Sigmoid colon (tissue), 6 donors: ENCODE measurements at regions not wholly inside any gene's neighbourhood (a gene's known extent, or its start where the extent isn't known, plus 50 kb on each side); places are given as distances from the start of the nearest gene placed in this dataset.

Experiments
- DNase-seq: peaks from one replicate; pipeline ENCODE4 v3.0.0-alpha.2; 2019
- H3K27ac ChIP-seq, 4 donors: fragments of 200-600 bp; sonication (generic); one replicate each; pipeline ENCODE4 v1.5.1; 2016 to 2019; ENCODE audit warnings: mild to moderate bottlenecking in 1 of 4
- H3K27me3 ChIP-seq, 3 donors: fragments of 200-600 bp; sonication (generic); one replicate each; pipeline ENCODE4 v1.5.1; 2019; ENCODE audit warnings: mild to moderate bottlenecking in 1 of 3
- H3K36me3 ChIP-seq, 4 donors: fragments of 200-600 bp; sonication (generic); one replicate each; pipeline ENCODE4 v1.5.1; 2016 to 2019
- H3K4me1 ChIP-seq, 4 donors: fragments of 200-600 bp; sonication (generic); one replicate each; pipeline ENCODE4 v1.5.1; 2017 to 2019
- H3K4me3 ChIP-seq, 4 donors: fragments of 200-600 bp; sonication (generic); one replicate each; pipeline ENCODE4 v1.5.1; 2017 to 2019; ENCODE audit warnings: mild to moderate bottlenecking in 2 of 4, moderate library complexity in 1 of 4
- H3K9me3 ChIP-seq, 4 donors: fragments of 200-600 bp in 3 of 4; sonication (generic) in 3 of 4; one replicate each; pipeline versions ENCODE4 v1.5.1 to v1.6.1; 2013 to 2019
- EP300 ChIP-seq, 4 donors: sonication (generic); formaldehyde crosslinking; IDR thresholded peaks; one replicate each; pipeline ENCODE4 v1.6.1; 2017; ENCODE audit warnings: antibody characterized with exemption in 4 of 4
- POLR2A ChIP-seq, 2 donors: fragments of 450-650 bp; IDR thresholded peaks; one replicate each; pipeline ENCODE4 v1.6.1; 2016; ENCODE audit warnings: antibody characterized with exemption in 2 of 2, mild to moderate bottlenecking in 2 of 2, moderate library complexity in 2 of 2
- POLR2AphosphoS5 ChIP-seq, 4 donors: sonication (generic); formaldehyde crosslinking; IDR thresholded peaks; one replicate each; pipeline ENCODE4 v1.6.1; 2017; ENCODE audit warnings: antibody characterized with exemption in 4 of 4
- WGBS, 2 donors: extraction: QIAGEN DNeasy Blood & Tissue Kit; methylation state at CpG; one replicate each; pipeline ENCODE4 v1.1.7; 2013; 5-methylcytosine and 5-hydroxymethylcytosine counted together
- intact Hi-C: fragments of 100-400 bp; cut with DNase I; formaldehyde crosslinking; loops from one replicate; pipeline ENCODE4 v1.15.1; 2023
- TF ChIP-seq, protein P1 (sequence below), 4 experiments: fragments of 450-650 bp in 3 of 4; fragments of 200-600 bp in 1 of 4; IDR thresholded peaks; one replicate each; pipeline ENCODE4 v1.5.1; 2016 to 2019; ENCODE audit warnings: antibody characterized with exemption in 4 of 4, mild to moderate bottlenecking in 3 of 4, moderate library complexity in 2 of 4
- donor health status: healthy with polysubstance abuse.
- donor health status: healthy.

DNA sequence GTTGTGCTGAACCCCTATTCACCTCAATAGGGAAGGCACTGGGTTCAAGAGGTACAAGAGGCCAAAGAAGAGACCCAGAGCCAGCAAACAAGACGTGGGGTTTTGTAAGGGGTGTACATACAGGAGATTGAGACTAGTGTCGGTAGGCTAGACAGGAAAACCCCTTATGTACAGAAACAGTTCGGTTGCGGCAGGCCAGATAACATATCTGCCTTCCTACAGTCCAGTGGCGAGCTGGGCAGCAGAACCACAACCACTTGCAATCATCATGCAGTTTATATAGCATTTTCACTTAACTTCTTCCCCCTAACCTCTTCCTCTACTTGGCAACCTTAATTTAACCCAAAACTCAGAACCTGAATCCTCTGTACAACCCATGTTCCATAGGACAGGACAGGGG lies 422.2 kb downstream of the PDHA2 start:
- Histone ChIP-seq H3K27ac (no peak overlapping the region), H3K4me1 (no peaks in the 10 kb centered on the region), H3K4me3 (no peak overlapping the region), H3K9me3 (no peaks in the 10 kb centered on the region), H3K36me3 (no peaks in the 10 kb centered on the region), H3K27me3 (no peaks in the 10 kb centered on the region)
- TF ChIP-seq POLR2AphosphoS5 (IDR thresholded peaks at IDR 0.05): no peak
- intact Hi-C loops: no loop called here
- no peak for DNase-seq
- WGBS, 2 donors: 81 to 88% methylated on average over 5 of the region's 5 CpGs

DNA sequence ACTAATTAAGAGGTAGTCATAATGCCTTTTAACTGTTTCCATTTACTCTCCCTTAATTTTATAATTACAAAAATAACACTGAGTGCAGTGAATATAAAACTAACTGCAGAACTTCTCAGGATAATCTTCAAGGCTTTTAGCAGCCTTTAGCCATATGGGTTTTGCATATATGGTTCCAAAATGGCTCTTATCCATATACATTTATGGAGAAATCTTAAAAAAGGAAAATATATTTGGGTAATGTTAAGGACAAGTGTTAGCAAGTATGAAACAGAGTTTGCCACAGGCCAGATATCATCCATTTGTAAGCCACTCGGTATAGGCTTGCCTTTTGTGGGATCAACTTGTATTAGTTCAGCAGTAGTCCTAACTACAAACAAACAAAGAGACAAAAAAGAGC lies 423.4 kb downstream of the PDHA2 start:
- intact Hi-C loops: no loop called here
- WGBS, 2 donors: 67 to 88% methylated on average over 1 of the region's 1 CpG
- Histone ChIP-seq H3K9me3 (no peaks in the 10 kb centered on the region), H3K4me3 (no peak overlapping the region), H3K4me1 (no peaks in the 10 kb centered on the region), H3K36me3 (no peaks in the 10 kb centered on the region), H3K27me3 (no peaks in the 10 kb centered on the region), H3K27ac (no peak overlapping the region)
- TF ChIP-seq POLR2A (IDR thresholded peaks at IDR 0.05) (no peak), POLR2AphosphoS5 (IDR thresholded peaks at IDR 0.05) (no peak), EP300 (IDR thresholded peaks at IDR 0.05) (no peak)
- TF ChIP-seq, protein P1, sequence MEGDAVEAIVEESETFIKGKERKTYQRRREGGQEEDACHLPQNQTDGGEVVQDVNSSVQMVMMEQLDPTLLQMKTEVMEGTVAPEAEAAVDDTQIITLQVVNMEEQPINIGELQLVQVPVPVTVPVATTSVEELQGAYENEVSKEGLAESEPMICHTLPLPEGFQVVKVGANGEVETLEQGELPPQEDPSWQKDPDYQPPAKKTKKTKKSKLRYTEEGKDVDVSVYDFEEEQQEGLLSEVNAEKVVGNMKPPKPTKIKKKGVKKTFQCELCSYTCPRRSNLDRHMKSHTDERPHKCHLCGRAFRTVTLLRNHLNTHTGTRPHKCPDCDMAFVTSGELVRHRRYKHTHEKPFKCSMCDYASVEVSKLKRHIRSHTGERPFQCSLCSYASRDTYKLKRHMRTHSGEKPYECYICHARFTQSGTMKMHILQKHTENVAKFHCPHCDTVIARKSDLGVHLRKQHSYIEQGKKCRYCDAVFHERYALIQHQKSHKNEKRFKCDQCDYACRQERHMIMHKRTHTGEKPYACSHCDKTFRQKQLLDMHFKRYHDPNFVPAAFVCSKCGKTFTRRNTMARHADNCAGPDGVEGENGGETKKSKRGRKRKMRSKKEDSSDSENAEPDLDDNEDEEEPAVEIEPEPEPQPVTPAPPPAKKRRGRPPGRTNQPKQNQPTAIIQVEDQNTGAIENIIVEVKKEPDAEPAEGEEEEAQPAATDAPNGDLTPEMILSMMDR (IDR thresholded peaks at IDR 0.05): no peak
- DNase-seq: no peak

DNA sequence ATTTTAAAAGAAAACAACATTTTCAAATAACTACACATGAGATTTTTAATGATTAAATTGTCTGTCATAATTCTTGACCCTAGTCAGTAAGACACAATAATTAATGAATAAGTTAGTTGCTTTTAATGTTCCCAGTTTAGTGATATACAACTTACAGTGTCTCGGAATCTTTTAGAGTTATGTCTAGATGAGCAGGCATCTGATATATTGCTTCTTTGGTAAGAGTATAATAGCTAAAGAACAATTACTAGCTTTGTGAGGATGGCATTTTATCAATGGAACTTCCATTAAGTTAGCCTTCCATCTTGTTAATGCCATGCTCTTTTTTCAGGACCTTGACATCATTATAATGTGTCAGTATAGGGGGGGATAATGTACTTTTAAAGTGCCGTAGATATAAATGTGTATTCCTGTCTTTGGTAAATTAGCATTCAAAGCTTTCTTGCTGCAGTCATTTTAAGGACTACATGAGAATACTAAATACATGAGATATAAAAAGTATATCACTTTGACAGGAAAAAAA lies 425.1 kb downstream of the PDHA2 start:
- TF ChIP-seq, protein P1 (IDR thresholded peaks at IDR 0.05): no peak
- TF ChIP-seq POLR2AphosphoS5 (IDR thresholded peaks at IDR 0.05) (no peak), POLR2A (IDR thresholded peaks at IDR 0.05) (no peak), EP300 (IDR thresholded peaks at IDR 0.05) (no peak)
- intact Hi-C loops: no loop called here

DNA sequence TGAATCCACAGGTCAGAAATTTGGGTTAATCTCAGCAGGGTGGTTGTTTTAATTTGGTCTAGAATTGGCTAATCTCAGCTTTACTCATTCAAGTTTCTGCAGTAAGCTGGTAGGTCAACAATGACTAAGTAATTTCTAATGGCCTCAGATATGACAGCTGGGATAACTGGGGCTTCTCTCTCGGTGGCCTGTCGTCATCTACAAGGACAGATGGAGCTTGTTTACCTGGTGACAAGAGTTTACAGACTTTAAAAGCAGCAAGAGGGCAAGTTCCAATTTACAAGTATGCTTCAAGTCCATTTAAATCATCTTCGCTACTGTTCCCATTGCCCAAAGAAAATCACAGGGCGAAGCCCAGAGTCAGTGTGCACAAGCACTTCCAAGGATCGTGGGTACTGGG lies 453.9 kb downstream of the PDHA2 start:
- Histone ChIP-seq H3K4me1 (no peaks in the 10 kb centered on the region), H3K4me3 (no peak overlapping the region), H3K27ac (no peak overlapping the region), H3K27me3 (no peaks in the 10 kb centered on the region), H3K36me3 (no peaks in the 10 kb centered on the region), H3K9me3 (no peaks in the 10 kb centered on the region)
- intact Hi-C loops: no loop called here
- no peak for DNase-seq
- 74 to 75% methylated on average over 5 of the region's 5 CpGs for WGBS, 2 donors
- TF ChIP-seq EP300 (IDR thresholded peaks at IDR 0.05): no peak
- TF ChIP-seq, protein P1 (IDR thresholded peaks at IDR 0.05): no peak
- no peak for TF ChIP-seq POLR2A (IDR thresholded peaks at IDR 0.05)
- no peak for TF ChIP-seq POLR2AphosphoS5 (IDR thresholded peaks at IDR 0.05)

More for the DNA sequence above, 425.1 kb downstream of the PDHA2 start:
- DNase-seq: no peak
- Histone ChIP-seq H3K36me3 (no peaks in the 10 kb centered on the region), H3K4me3 (no peak overlapping the region), H3K27ac (no peak overlapping the region), H3K4me1 (no peaks in the 10 kb centered on the region), H3K9me3 (no peaks in the 10 kb centered on the region), H3K27me3 (no peaks in the 10 kb centered on the region)
- WGBS, 2 donors: 97% methylated on average over 2 of the region's 2 CpGs

DNA sequence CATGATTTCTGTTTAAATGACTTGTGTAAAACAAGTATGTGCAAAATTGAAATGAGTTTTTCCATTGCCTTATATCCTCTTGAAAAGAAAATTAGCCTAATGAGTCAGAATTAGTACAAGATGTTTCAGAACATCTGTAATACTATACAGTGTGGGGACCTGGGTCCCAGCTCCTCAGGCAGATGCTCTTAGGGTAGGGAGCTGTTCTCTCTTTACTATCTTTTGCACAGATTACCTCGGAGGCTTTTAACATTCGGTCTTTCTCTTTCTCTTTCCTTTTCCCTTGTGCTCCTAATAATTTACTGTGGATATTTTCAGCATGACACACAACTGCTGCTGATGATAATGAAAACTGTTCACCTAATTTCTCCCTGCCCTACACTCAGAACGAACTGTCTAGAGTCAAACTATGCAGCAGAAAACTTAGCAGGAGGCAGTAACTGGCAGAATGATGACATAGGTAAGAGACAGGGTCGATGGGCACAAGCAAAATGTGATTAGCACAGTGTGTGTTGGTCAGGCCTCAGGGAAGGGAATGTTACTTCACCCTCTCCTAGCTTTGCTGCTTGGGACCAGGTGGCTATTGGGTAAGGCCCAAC lies 455.3 kb downstream of the PDHA2 start:
- no peaks in the 10 kb centered on the region for H3K9me3 ChIP-seq
- H3K4me3 ChIP-seq: no peak overlapping the region
- intact Hi-C loops: no loop called here
- TF ChIP-seq, protein P1 (IDR thresholded peaks at IDR 0.05): no peak
- TF ChIP-seq POLR2AphosphoS5 (IDR thresholded peaks at IDR 0.05) (no peak), EP300 (IDR thresholded peaks at IDR 0.05) (no peak), POLR2A (IDR thresholded peaks at IDR 0.05) (no peak)
- 72 to 74% methylated on average over 4 of the region's 4 CpGs for WGBS, 2 donors
- no peak for DNase-seq
- no peaks in the 10 kb centered on the region for H3K4me1 ChIP-seq
- H3K27ac ChIP-seq: no peak overlapping the region
- H3K36me3 ChIP-seq: no peaks in the 10 kb centered on the region
- H3K27me3 ChIP-seq: no peaks in the 10 kb centered on the region
